Activated CD4-positive, alpha-beta T cell treated with anti-CD3 and anti-CD28 coated beads for 24 hours (primary cell): ENCODE measurements at regions not wholly inside any gene's neighbourhood (a gene's known extent, or its start where the extent isn't known, plus 50 kb on each side); places are given as distances from the start of the nearest gene placed in this dataset.

ENCODE experiments used
- DNase-seq, 2 donors: peaks; one replicate each; pipeline ENCODE4 v3.0.0-alpha.2; 2020; ENCODE audit warnings: low read depth in 2 of 2

GRCh38 chr9:129330711-129331492 is 152.8 kb upstream of the IER5L start:
- DNase-seq: no peak

GRCh38 chr9:129328355-129329042 is 150.4 kb upstream of the IER5L start:
- no peak for DNase-seq

GRCh38 chr9:129327552-129328328 is 149.7 kb upstream of the IER5L start:
- no peak for DNase-seq

- no peak for DNase-seq
Measured at GRCh38 chr9:129326061-129327005, 148.3 kb upstream of the IER5L start.

DNA sequence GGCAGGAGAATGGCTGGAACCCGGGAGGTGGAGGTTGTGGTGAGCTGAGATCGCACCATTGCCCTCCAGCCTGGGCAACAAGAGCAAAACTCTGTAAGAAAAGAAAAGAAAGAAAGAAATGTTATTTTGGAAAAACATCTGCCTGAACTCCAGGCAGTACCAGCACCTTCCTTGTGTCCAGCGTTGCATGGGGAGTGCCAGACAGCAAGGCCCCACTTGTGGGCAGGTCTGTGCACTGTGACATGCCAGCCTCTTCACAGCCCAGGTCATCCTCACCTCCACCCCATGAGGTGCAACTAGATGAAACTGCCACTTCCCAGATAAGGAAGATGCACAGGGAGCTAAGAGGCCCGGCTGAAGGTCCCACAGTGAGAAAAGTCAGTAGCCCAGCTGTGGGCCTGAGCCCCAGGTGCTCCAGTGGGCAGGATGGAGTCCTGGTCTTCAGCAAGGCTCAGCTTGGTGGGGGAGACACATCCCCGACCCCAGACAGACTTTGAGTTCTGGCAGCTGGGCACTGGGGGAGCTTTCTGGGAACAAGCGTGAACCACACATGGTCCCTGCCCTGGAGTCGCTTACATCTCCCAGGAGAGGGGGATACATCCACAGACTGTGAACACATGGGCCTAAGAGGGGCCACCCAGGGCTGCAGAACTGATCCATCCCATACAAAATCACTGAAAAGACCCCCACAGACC is 146.9 kb upstream of the IER5L start:
- DNase-seq: no peak

GRCh38 chr9:129323999-129324553 is 146.0 kb upstream of the IER5L start:
- DNase-seq: no peak

- DNase-seq: no peak
Measured at GRCh38 chr9:129323376-129323998, 145.4 kb upstream of the IER5L start.

DNA sequence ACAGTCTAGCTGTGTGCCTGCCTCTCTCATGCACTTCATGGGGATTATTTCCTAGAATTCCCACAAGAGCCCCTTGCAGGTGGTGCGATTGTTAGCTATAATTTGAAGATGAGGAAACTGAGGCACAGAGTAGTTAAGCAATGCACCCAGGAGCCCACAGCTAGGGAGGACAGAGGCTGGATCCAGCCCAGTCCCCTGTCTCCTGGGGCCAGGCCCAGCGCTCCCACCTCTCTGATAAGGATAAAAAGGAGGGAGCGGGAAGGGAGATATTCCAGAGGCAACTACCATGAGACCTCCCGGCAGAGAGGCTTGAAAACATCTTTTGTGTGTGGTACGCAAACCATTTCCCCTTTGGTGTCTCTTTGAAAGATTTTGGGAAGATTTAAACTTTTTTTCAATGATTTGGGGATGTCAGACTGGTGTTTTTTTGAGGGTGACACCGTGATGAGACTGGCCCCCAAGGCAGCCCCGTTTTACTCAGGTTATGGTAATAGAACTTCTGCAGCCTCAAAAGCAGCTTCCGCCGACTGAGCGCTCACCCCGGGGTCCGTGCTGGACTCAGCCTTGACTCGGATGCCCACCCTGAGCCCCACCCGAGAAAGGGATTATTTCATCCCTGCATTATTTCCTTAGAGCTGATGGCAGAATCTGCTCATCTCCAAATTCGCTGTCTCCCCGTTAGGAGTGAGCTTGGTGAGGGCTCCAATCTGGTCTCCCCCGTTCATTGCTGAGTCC is 144.7 kb upstream of the IER5L start:
- DNase-seq: no peak

- no peak for DNase-seq
Measured at GRCh38 chr9:129322022-129322621, 144.1 kb upstream of the IER5L start.

- DNase-seq: no peak
Measured at GRCh38 chr9:129321286-129322021, 143.4 kb upstream of the IER5L start.

- peak in 1 of 2 donors; percentile 43 for DNase-seq
Measured at GRCh38 chr9:129320575-129321285, 142.7 kb upstream of the IER5L start.

GRCh38 chr9:129319938-129320481 is 141.9 kb upstream of the IER5L start:
- DNase-seq: no peak

DNA sequence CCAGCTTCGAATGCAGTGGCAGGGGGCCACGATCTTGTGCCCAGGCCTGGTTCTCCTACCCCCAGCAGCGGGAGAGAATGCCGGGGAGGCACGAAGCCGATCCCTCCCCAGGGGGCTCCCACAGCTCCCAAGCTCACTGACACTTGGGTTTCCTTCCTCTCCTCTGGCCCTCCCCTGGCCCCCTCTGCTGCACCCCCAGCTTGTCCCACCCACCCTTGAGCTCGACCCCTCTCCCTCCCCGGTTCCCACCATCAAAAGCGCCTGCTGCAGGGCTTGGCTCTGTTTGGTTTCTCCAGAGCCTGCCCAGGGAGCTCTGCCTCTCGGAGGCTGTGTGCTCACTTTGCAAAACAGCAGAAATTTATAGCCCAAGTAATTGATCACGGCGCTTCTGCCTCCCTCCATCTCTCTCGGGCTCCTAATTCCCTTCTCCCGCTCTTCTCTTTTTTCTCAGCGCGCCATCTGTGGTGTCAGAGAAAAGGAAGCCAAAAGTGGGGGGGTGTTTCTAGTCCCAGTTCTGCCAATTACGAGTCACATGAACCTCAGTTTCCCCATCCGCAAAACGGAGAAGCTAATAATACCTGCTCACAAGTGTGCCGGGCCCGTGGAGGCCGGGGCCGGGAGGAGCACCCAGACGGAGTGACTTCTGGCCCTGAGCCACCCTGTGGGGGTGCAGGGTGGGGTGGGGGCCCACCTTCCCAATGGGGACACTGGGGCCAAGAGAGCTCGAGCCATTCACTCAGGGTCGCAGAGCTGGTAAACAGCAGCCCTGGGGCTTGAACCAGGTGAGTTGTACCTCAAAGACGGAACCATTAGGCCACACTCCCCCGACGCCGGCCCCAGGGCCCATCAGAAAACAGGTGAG is 141.2 kb upstream of the IER5L start:
- DNase-seq: no peak

DNA sequence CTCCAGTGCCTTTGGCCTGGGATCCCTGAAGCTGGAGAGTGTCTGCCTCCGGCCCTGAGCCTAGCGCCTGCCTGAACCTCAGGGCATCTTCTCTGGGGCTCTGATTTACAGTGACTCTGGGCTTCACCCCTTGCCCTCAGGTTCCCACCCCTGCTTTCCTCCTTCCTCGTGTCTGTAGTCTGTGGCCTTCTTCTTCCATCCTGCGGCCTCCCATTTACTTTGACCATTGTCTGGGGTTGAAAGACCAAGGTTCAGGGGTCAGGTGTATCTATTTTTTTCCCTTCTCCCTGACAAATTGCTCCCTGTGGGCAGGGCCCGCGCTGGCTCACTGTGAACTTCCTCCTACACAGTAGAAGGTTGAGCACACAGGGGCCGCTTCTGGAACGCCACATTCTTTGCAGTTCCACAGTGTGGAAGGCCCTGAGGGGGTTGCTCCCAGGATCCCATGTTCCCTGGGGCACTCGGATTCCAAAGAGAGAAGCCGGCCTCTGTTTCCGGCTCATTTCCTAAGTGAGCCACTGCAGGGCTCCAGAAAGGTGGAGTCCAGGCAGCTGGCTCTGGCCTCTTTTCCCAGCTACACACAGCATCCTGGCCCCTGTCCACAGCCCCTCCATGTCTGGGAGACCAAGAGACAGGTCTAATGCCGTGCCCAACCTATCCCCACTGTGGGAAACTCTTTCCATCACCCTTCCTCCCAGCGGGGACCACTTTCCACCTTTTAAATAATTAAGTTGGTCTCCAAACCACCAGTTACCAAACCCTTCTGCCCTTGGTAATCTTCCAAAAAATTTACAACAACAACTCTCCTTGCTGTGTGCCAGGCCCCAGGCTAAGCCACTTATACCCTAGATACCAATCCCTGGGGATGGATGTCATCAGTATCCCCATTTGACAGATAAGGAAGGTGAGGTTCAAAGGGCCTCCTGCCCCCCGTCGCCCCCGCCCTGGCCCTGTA is 140.3 kb upstream of the IER5L start:
- no peak for DNase-seq
